HepG2 (cell line): ENCODE measurements at regions not wholly inside any gene's neighbourhood (a gene's known extent, or its start where the extent isn't known, plus 50 kb on each side); places are given as distances from the start of the nearest gene placed in this dataset.
"Not testable (repeated sequence)": the region's sequence is repeated elsewhere in the genome, so short reads cannot be mapped to it uniquely, and the experiment has no call there.

ENCODE experiments used
- ATAC-seq: fragments of 200-7000 bp; cut with Tn5 transposase; 3 replicates; pipeline ENCODE4 v1.9.1; 2020; ENCODE audit warnings: mild to moderate bottlenecking, moderate library complexity
- BruUV-seq: library from RNA; stranded (reverse); fragments of 400-500 nt; replicated peaks from 2 replicates; lab custom pipeline; 2021; lab: Mats Ljungman, UMichigan
- CTCF ChIA-PET: fragments of 300-600 bp; formaldehyde crosslinking; extraction: SDS; loops from one replicate; lab custom pipeline; 2021; ENCODE audit warnings: low total read pairs, inconsistent platforms, low intra/inter-chr PET ratio; lab: Yijun Ruan, JAX
- POLR2A ChIA-PET: fragments of 350-600 bp; sonication (Branson Sonifier 250); formaldehyde crosslinking; loops from one replicate; lab custom pipeline; 2020; ENCODE audit warnings: antibody characterized with exemption, inconsistent platforms; lab: Yijun Ruan, JAX
- DNase-seq: peaks from one replicate; pipeline ENCODE4 v3.0.0-alpha.2; 2015; ENCODE audit warnings: low spot score
- FAIRE-seq: peaks from 3 replicates; lab custom pipeline; 2011; peaks lifted over from hg19 to GRCh38; lab: Jason Lieb, UNC
- H2AFZ ChIP-seq: one replicate; pipeline ENCODE4 v1.6.1; 2011; ENCODE audit warnings: low read length, inconsistent platforms
- H3K27ac ChIP-seq: fragments of 300-600 bp; 3 replicates; pipeline ENCODE4 v1.8.0; 2011; ENCODE audit warnings: mixed run types, mild to moderate bottlenecking, mixed read lengths, low read length, inconsistent platforms; ENCODE audit not compliant: insufficient read depth; ENCODE audit errors: extremely low read length
- H3K27me3 ChIP-seq, 2 experiments: fragments of 200-600 bp in 1 of 2; 2 replicates in 1 of 2; 3 replicates in 1 of 2; pipeline versions ENCODE4 v1.6.0 to v1.8.0; 2011; ENCODE audit warnings: low read length in 2 of 2, mild to moderate bottlenecking in 2 of 2, moderate library complexity in 2 of 2, inconsistent platforms in 1 of 2; ENCODE audit not compliant: insufficient read depth in 2 of 2, control insufficient read depth in 1 of 2
- H3K36me3 ChIP-seq, 2 experiments: fragments of 200-600 bp in 1 of 2; replicated peaks in 1 of 2; 2 replicates in 1 of 2; 3 replicates in 1 of 2; pipeline versions ENCODE4 v1.5.1 to v1.8.0; 2011; ENCODE audit warnings: low read length in 2 of 2, inconsistent platforms in 1 of 2; ENCODE audit not compliant: insufficient read depth in 2 of 2, control insufficient read depth in 1 of 2
- H3K4me1 ChIP-seq: 2 replicates; pipeline ENCODE4 v1.5.1; 2012; ENCODE audit warnings: low read length, inconsistent platforms; ENCODE audit not compliant: insufficient read depth
- H3K4me2 ChIP-seq: 2 replicates; pipeline ENCODE4 v1.6.0; 2011; ENCODE audit warnings: low read depth, low read length, inconsistent platforms
- H3K4me3 ChIP-seq, 3 experiments: fragments of 200-600 bp in 1 of 3; sonication (generic), shearing (Covaris generic) in 1 of 3; replicated peaks in 1 of 3; 2 replicates each; pipeline ENCODE4 v1.5.1; 2011 to 2016; ENCODE audit warnings: low read length in 3 of 3, inconsistent platforms in 2 of 3, low read depth in 2 of 3, mild to moderate bottlenecking in 2 of 3, control low read depth in 1 of 3, mixed read lengths in 1 of 3; ENCODE audit not compliant: insufficient read depth in 1 of 3
- H3K79me2 ChIP-seq: one replicate; pipeline ENCODE4 v1.6.1; 2011; ENCODE audit warnings: low read length, inconsistent platforms; ENCODE audit not compliant: insufficient read depth
- H3K9ac ChIP-seq: 2 replicates; pipeline ENCODE4 v1.6.0; 2011; ENCODE audit warnings: mild to moderate bottlenecking, low read depth, low read length, inconsistent platforms; ENCODE audit not compliant: insufficient read depth
- H3K9me3 ChIP-seq: 2 replicates; pipeline ENCODE4 v1.5.1; 2012; ENCODE audit warnings: mild to moderate bottlenecking, low read length
- H4K20me1 ChIP-seq: 2 replicates; pipeline ENCODE4 v1.6.0; 2011; ENCODE audit warnings: inconsistent platforms, mild to moderate bottlenecking, low read length, moderate library complexity; ENCODE audit not compliant: insufficient read depth
- ATAD3A ChIP-seq: sonication (generic); formaldehyde crosslinking; IDR thresholded peaks from 2 replicates; pipeline ENCODE4 v1.4.0; 2020; ENCODE audit warnings: missing genetic modification reagents
- FIP1L1 ChIP-seq: fragments of 200-400 bp; formaldehyde crosslinking; IDR thresholded peaks from 2 replicates; pipeline ENCODE4 v1.6.1; 2018; ENCODE audit warnings: low read depth, mild to moderate bottlenecking, low read length, moderate library complexity, borderline replicate concordance; ENCODE audit not compliant: insufficient read depth
- MIER2 ChIP-seq: IDR thresholded peaks from 2 replicates; pipeline ENCODE4 v1.6.1; 2016; ENCODE audit warnings: missing biosample characterization, missing genetic modification reagents
- NFRKB ChIP-seq: fragments of 450-650 bp; IDR thresholded peaks from 2 replicates; pipeline ENCODE4 v1.6.1; 2017
- SRSF9 ChIP-seq: fragments of 200-400 bp; formaldehyde crosslinking; IDR thresholded peaks from 2 replicates; pipeline ENCODE4 v1.6.1; 2018; ENCODE audit warnings: borderline replicate concordance, mild to moderate bottlenecking, low read depth, low read length; ENCODE audit not compliant: insufficient read depth, poor library complexity, severe bottlenecking
- U2AF1 ChIP-seq: fragments of 200-400 bp; formaldehyde crosslinking; optimal IDR thresholded peaks from 2 replicates; pipeline ENCODE3; 2017; ENCODE audit warnings: mild to moderate bottlenecking, low read depth, low read length
- XBP1 ChIP-seq: sonication (generic); formaldehyde crosslinking; IDR thresholded peaks from 2 replicates; pipeline ENCODE4 v1.5.0; 2020; ENCODE audit warnings: missing genetic modification reagents
- ZNF180 ChIP-seq: sonication (generic); formaldehyde crosslinking; IDR thresholded peaks from 2 replicates; pipeline ENCODE4 v1.4.0; 2020; ENCODE audit warnings: low read depth, missing genetic modification reagents, borderline replicate concordance
- ZNF569 ChIP-seq: sonication (generic); formaldehyde crosslinking; IDR thresholded peaks from 2 replicates; pipeline ENCODE4 v1.5.0; 2020; ENCODE audit warnings: mild to moderate bottlenecking, missing genetic modification reagents, moderate library complexity, borderline replicate concordance
- ZNF766 ChIP-seq: sonication (generic); formaldehyde crosslinking; IDR thresholded peaks from 2 replicates; pipeline ENCODE4 v1.5.0; 2020; ENCODE audit warnings: missing genetic modification reagents, borderline replicate concordance
- ZNF773 ChIP-seq: sonication (generic); formaldehyde crosslinking; IDR thresholded peaks from 2 replicates; pipeline ENCODE4 v1.4.0; 2020; ENCODE audit warnings: missing genetic modification reagents, borderline replicate concordance
- WGBS: methylation state at CpG from one replicate; pipeline ENCODE4 v1.1.6; 2017; ENCODE audit warnings: low lambda C conversion rate; 5-methylcytosine and 5-hydroxymethylcytosine counted together
- in situ Hi-C: cut with HindIII; loops from 2 replicates; pipeline ENCODE4 v1.10.0; 2017; ENCODE audit warnings: low pct_unique_long_range_greater_than_20kb; ENCODE audit not compliant: extremely low pct_ligation_motif_present
- intact Hi-C: fragments of 100-400 bp; cut with micrococcal nuclease; formaldehyde crosslinking; loops from one replicate; pipeline ENCODE4 v1.10.0; 2022; ENCODE audit not compliant: unreplicated experiment
- TF ChIP-seq, protein P1 (sequence below): sonication (generic); formaldehyde crosslinking; IDR thresholded peaks from 2 replicates; pipeline ENCODE4 v1.4.0; 2020; ENCODE audit warnings: missing genetic modification reagents

- in situ Hi-C loops, ATAC-seq, intact Hi-C loops, H4K20me1 ChIP-seq, CTCF ChIA-PET, H3K4me2 ChIP-seq, H3K4me3 ChIP-seq, H3K27ac ChIP-seq, H3K9me3 ChIP-seq, DNase-seq, BruUV-seq, FAIRE-seq, H3K4me1 ChIP-seq, H3K9ac ChIP-seq, H3K79me2 ChIP-seq, H3K36me3 ChIP-seq, H2AFZ ChIP-seq, H3K27me3 ChIP-seq, POLR2A ChIA-PET: not testable (repeated sequence)
- WGBS, result 48% methylated on average over 8 of the region's 8 CpGs
These were observed 109.0 kb upstream of the DAPK1 start for GRCh38 chr9:87388708-87389107.

- intact Hi-C loops, result no loop called here
These were observed 107.7 kb upstream of the DAPK1 start for GRCh38 chr9:87389936-87390335.

More at GRCh38 chr9:87389936-87390335, 107.7 kb upstream of the DAPK1 start:
- WGBS, result 0% methylated on average over 3 of the region's 3 CpGs
- no peaks in the 10 kb centered on the region for H3K9me3 ChIP-seq
- TF ChIP-seq ZNF773 (CRISPR knock-in tag) (no peak), ATAD3A (CRISPR knock-in tag) (no peak), FIP1L1 (no peak), ZNF569 (CRISPR knock-in tag) (no peak), NFRKB (no peak), MIER2 (CRISPR knock-in tag) (no peak), SRSF9 (no peak), U2AF1 (no peak), ZNF766 (CRISPR knock-in tag) (no peak), ZNF180 (CRISPR knock-in tag) (no peak), XBP1 (no peak)
- TF ChIP-seq, protein P1, sequence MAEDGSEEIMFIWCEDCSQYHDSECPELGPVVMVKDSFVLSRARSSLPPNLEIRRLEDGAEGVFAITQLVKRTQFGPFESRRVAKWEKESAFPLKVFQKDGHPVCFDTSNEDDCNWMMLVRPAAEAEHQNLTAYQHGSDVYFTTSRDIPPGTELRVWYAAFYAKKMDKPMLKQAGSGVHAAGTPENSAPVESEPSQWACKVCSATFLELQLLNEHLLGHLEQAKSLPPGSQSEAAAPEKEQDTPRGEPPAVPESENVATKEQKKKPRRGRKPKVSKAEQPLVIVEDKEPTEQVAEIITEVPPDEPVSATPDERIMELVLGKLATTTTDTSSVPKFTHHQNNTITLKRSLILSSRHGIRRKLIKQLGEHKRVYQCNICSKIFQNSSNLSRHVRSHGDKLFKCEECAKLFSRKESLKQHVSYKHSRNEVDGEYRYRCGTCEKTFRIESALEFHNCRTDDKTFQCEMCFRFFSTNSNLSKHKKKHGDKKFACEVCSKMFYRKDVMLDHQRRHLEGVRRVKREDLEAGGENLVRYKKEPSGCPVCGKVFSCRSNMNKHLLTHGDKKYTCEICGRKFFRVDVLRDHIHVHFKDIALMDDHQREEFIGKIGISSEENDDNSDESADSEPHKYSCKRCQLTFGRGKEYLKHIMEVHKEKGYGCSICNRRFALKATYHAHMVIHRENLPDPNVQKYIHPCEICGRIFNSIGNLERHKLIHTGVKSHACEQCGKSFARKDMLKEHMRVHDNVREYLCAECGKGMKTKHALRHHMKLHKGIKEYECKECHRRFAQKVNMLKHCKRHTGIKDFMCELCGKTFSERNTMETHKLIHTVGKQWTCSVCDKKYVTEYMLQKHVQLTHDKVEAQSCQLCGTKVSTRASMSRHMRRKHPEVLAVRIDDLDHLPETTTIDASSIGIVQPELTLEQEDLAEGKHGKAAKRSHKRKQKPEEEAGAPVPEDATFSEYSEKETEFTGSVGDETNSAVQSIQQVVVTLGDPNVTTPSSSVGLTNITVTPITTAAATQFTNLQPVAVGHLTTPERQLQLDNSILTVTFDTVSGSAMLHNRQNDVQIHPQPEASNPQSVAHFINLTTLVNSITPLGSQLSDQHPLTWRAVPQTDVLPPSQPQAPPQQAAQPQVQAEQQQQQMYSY (CRISPR knock-in tag), result no peak
- no peak overlapping the region for H3K27ac ChIP-seq
- H3K4me3 ChIP-seq, result no peak overlapping the region
- H3K9ac ChIP-seq, result no peak overlapping the region
- ATAC-seq (no peak), DNase-seq (no peak), FAIRE-seq (no peak)
- ChIA-PET POLR2A (no interaction called here), CTCF (no interaction called here)
- no peaks in the 10 kb centered on the region for H3K79me2 ChIP-seq
- H3K4me1 ChIP-seq, result 0 out of 2 replicates have a peak, but pooled peaks cover 4% of the 10 kb centered on the region
- H2AFZ ChIP-seq, result no peak overlapping the region
- no TSS peak for BruUV-seq
- H3K4me2 ChIP-seq, result no peak overlapping the region
- no peaks in the 10 kb centered on the region for H3K36me3 ChIP-seq
- in situ Hi-C loops, result no loop called here
- peaks cover 0 to 4% of the 10 kb centered on the region in 2 experiments; a peak in 2 of 5 replicates for H3K27me3 ChIP-seq
- no peaks in the 10 kb centered on the region for H4K20me1 ChIP-seq
